SK-N-SH (cell line): ENCODE measurements at regions not wholly inside any gene's neighbourhood (a gene's known extent, or its start where the extent isn't known, plus 50 kb on each side); places are given as distances from the start of the nearest gene placed in this dataset.
A peak's percentile ranks its signal among the peaks of the same experiment; 100 is the strongest.

Source experiments
- EP300 ChIP-seq, 2 experiments: IDR thresholded peaks; 2 replicates each; pipeline versions ENCODE4 v1.4.0 to v1.6.1; 2012; ENCODE audit warnings: borderline replicate concordance in 1 of 2, low read depth in 1 of 2, low read length in 1 of 2
- FOSL2 ChIP-seq: IDR thresholded peaks from 2 replicates; pipeline ENCODE4 v1.4.0; 2012; ENCODE audit warnings: low read depth, mild to moderate bottlenecking, moderate library complexity, borderline replicate concordance
- MXI1 ChIP-seq: IDR thresholded peaks from 2 replicates; pipeline ENCODE4 v1.6.1; 2012; ENCODE audit warnings: mild to moderate bottlenecking, low read depth, low read length, improper control_type of control experiment
- POLR2AphosphoS5 ChIP-seq: IDR thresholded peaks from 2 replicates; pipeline ENCODE4 v1.6.1; 2012; ENCODE audit warnings: low read depth, low read length
- TEAD4 ChIP-seq: IDR thresholded peaks from 2 replicates; pipeline ENCODE4 v1.4.0; 2012; ENCODE audit warnings: mild to moderate bottlenecking, borderline replicate concordance; ENCODE audit not compliant: insufficient read depth
- TF ChIP-seq, protein P1 (sequence below): IDR thresholded peaks from 2 replicates; pipeline ENCODE4 v1.4.0; 2012; ENCODE audit warnings: low read depth, borderline replicate concordance
- TF ChIP-seq, protein P2 (sequence below): fragments of 200-600 bp; sonication (generic); IDR thresholded peaks from 2 replicates; pipeline ENCODE4 v1.6.1; 2017; ENCODE audit warnings: antibody characterized with exemption, mild to moderate bottlenecking, moderate library complexity

DNA sequence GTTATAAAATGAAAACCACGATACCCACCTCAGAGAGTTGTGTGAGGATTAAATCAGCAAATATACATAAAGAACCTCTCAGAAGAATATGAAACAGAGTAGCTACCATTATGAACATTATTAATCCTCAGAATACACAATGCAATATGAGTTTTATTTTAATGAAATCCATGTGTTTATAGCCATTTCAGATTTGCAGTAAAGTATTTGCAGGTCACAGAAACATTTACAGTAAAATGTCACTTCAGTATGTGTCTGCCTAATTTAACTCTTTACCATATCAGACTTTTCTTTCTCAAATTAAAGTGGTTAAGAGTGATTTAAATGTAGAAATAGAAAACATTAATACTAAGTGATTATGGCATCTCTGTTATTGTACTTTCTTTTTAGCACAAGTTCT lies 365.2 kb upstream of the MPDZ start:
- TF ChIP-seq, protein P1, sequence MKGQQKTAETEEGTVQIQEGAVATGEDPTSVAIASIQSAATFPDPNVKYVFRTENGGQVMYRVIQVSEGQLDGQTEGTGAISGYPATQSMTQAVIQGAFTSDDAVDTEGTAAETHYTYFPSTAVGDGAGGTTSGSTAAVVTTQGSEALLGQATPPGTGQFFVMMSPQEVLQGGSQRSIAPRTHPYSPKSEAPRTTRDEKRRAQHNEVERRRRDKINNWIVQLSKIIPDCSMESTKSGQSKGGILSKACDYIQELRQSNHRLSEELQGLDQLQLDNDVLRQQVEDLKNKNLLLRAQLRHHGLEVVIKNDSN = no peak
- TF ChIP-seq, protein P2, sequence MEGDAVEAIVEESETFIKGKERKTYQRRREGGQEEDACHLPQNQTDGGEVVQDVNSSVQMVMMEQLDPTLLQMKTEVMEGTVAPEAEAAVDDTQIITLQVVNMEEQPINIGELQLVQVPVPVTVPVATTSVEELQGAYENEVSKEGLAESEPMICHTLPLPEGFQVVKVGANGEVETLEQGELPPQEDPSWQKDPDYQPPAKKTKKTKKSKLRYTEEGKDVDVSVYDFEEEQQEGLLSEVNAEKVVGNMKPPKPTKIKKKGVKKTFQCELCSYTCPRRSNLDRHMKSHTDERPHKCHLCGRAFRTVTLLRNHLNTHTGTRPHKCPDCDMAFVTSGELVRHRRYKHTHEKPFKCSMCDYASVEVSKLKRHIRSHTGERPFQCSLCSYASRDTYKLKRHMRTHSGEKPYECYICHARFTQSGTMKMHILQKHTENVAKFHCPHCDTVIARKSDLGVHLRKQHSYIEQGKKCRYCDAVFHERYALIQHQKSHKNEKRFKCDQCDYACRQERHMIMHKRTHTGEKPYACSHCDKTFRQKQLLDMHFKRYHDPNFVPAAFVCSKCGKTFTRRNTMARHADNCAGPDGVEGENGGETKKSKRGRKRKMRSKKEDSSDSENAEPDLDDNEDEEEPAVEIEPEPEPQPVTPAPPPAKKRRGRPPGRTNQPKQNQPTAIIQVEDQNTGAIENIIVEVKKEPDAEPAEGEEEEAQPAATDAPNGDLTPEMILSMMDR = no peak
- no peak for TF ChIP-seq FOSL2
- TF ChIP-seq TEAD4 = no peak
- no peak for TF ChIP-seq MXI1
- TF ChIP-seq EP300 (IDR thresholded peaks at IDR 0.05; ENCODE audit: borderline replicate concordance in 1 of 2, low read depth in 1 of 2, low read length in 1 of 2) = 0 out of 4 replicates have a peak, but pooled peaks of 1 of the 2 experiments have one; percentile 37
- no peak for TF ChIP-seq POLR2AphosphoS5
